BLaER1 (cell line): ENCODE measurements at regions not wholly inside any gene's neighbourhood (a gene's known extent, or its start where the extent isn't known, plus 50 kb on each side); places are given as distances from the start of the nearest gene placed in this dataset.
A peak's percentile ranks its signal among the peaks of the same experiment; 100 is the strongest.

Experiments
- H3K27ac ChIP-seq: shearing (Covaris generic); formaldehyde crosslinking; 2 replicates; pipeline ENCODE4 v1.8.1; 2022
- H3K27me3 ChIP-seq: shearing (Covaris generic); formaldehyde crosslinking; 2 replicates; pipeline ENCODE4 v1.8.1; 2022
- H3K36me3 ChIP-seq: shearing (Covaris generic); formaldehyde crosslinking; 2 replicates; pipeline ENCODE4 v1.8.1; 2022
- H3K4me1 ChIP-seq: shearing (Covaris generic); formaldehyde crosslinking; 2 replicates; pipeline ENCODE4 v1.8.1; 2022
- H3K4me2 ChIP-seq: shearing (Covaris generic); formaldehyde crosslinking; 2 replicates; pipeline ENCODE4 v1.8.1; 2022
- H3K4me3 ChIP-seq: shearing (Covaris generic); formaldehyde crosslinking; 2 replicates; pipeline ENCODE4 v1.8.1; 2022
- H3K9ac ChIP-seq: shearing (Covaris generic); formaldehyde crosslinking; 2 replicates; pipeline ENCODE4 v1.8.1; 2022
- H3K9me3 ChIP-seq: shearing (Covaris generic); formaldehyde crosslinking; 2 replicates; pipeline ENCODE4 v1.8.1; 2022
- H4K20me1 ChIP-seq: shearing (Covaris generic); formaldehyde crosslinking; 2 replicates; pipeline ENCODE4 v1.8.1; 2022
- Cebpa-rat ChIP-seq: shearing (Covaris generic); IDR thresholded peaks from 2 replicates; pipeline ENCODE4 v1.8.1; 2022

- Histone ChIP-seq H3K4me1 (peaks cover 5% of the 10 kb centered on the region), H3K4me3 (no peak overlapping the region), H3K27me3 (no peaks in the 10 kb centered on the region), H3K4me2 (no peak overlapping the region), H3K9ac (no peak overlapping the region), H3K27ac (no peak overlapping the region), H3K36me3 (no peaks in the 10 kb centered on the region), H3K9me3 (no peaks in the 10 kb centered on the region), H4K20me1 (no peaks in the 10 kb centered on the region)
- no peak for TF ChIP-seq Cebpa-rat
Observed at GRCh38 chr11:123378096-123378495, 52.0 kb upstream of the GRAMD1B start.

GRCh38 chr11:123377355-123377754 is 52.7 kb upstream of the GRAMD1B start:
- Histone ChIP-seq H3K4me2 (no peak overlapping the region), H3K9me3 (no peaks in the 10 kb centered on the region), H3K27me3 (no peaks in the 10 kb centered on the region), H3K9ac (no peak overlapping the region), H3K4me3 (no peak overlapping the region), H3K36me3 (no peaks in the 10 kb centered on the region), H3K27ac (no peak overlapping the region), H4K20me1 (no peaks in the 10 kb centered on the region), H3K4me1 (peaks cover 5% of the 10 kb centered on the region)
- TF ChIP-seq Cebpa-rat, result no peak

- Histone ChIP-seq H3K4me3 (no peak overlapping the region), H3K9me3 (no peaks in the 10 kb centered on the region), H3K4me2 (no peak overlapping the region), H3K36me3 (no peaks in the 10 kb centered on the region), H4K20me1 (no peaks in the 10 kb centered on the region), H3K9ac (no peak overlapping the region), H3K4me1 (peaks cover 5% of the 10 kb centered on the region), H3K27me3 (no peaks in the 10 kb centered on the region), H3K27ac (no peak overlapping the region)
- TF ChIP-seq Cebpa-rat, result no peak
Observed at GRCh38 chr11:123375832-123376231, 54.2 kb upstream of the GRAMD1B start.

GRCh38 chr11:123374622-123374968 is 55.5 kb upstream of the GRAMD1B start:
- no peak overlapping the region for H3K4me3 ChIP-seq
- no peaks in the 10 kb centered on the region for H4K20me1 ChIP-seq
- TF ChIP-seq Cebpa-rat, result no peak
- no peaks in the 10 kb centered on the region for H3K27me3 ChIP-seq
- H3K27ac ChIP-seq, result no peak overlapping the region
- H3K9ac ChIP-seq, result no peak overlapping the region
- H3K4me1 ChIP-seq, result peaks cover 5% of the 10 kb centered on the region
- H3K4me2 ChIP-seq, result no peak overlapping the region
- H3K36me3 ChIP-seq, result no peaks in the 10 kb centered on the region
- no peaks in the 10 kb centered on the region for H3K9me3 ChIP-seq

GRCh38 chr11:123373754-123374621 is 56.1 kb upstream of the GRAMD1B start:
- no peaks in the 10 kb centered on the region for H3K9me3 ChIP-seq
- no peaks in the 10 kb centered on the region for H4K20me1 ChIP-seq
- H3K27ac ChIP-seq, result no peak overlapping the region
- H3K4me2 ChIP-seq, result no peak overlapping the region
- peaks cover 5% of the 10 kb centered on the region for H3K4me1 ChIP-seq
- no peaks in the 10 kb centered on the region for H3K27me3 ChIP-seq
- TF ChIP-seq Cebpa-rat, result no peak
- no peak overlapping the region for H3K4me3 ChIP-seq
- no peak overlapping the region for H3K9ac ChIP-seq
- no peaks in the 10 kb centered on the region for H3K36me3 ChIP-seq

- no peak overlapping the region for H3K4me2 ChIP-seq
- H3K36me3 ChIP-seq, result no peaks in the 10 kb centered on the region
- peaks cover 5% of the 10 kb centered on the region for H3K4me1 ChIP-seq
- H3K9ac ChIP-seq, result no peak overlapping the region
- TF ChIP-seq Cebpa-rat, result no peak
- no peaks in the 10 kb centered on the region for H3K27me3 ChIP-seq
- no peak overlapping the region for H3K4me3 ChIP-seq
- H3K9me3 ChIP-seq, result no peaks in the 10 kb centered on the region
- H4K20me1 ChIP-seq, result no peaks in the 10 kb centered on the region
- no peak overlapping the region for H3K27ac ChIP-seq
Observed at GRCh38 chr11:123371506-123372297, 58.4 kb upstream of the GRAMD1B start.

- Histone ChIP-seq H3K4me3 (no peak overlapping the region), H3K9ac (no peak overlapping the region), H3K36me3 (no peaks in the 10 kb centered on the region), H3K27ac (no peak overlapping the region), H4K20me1 (no peaks in the 10 kb centered on the region), H3K9me3 (no peaks in the 10 kb centered on the region), H3K4me2 (no peak overlapping the region), H3K27me3 (no peaks in the 10 kb centered on the region), H3K4me1 (peaks cover 35% of the 10 kb centered on the region)
- TF ChIP-seq Cebpa-rat, result no peak
Observed at GRCh38 chr11:123366924-123367323, 63.1 kb upstream of the GRAMD1B start.

GRCh38 chr11:123365955-123366354 is 64.1 kb upstream of the GRAMD1B start:
- Histone ChIP-seq H3K27ac (no peak overlapping the region), H3K36me3 (no peaks in the 10 kb centered on the region), H3K4me1 (peaks cover 45% of the 10 kb centered on the region), H4K20me1 (no peaks in the 10 kb centered on the region), H3K4me3 (no peak overlapping the region), H3K4me2 (no peak overlapping the region), H3K9ac (no peak overlapping the region), H3K27me3 (0 out of 2 replicates have a peak, but pooled peaks cover 5% of the 10 kb centered on the region), H3K9me3 (no peaks in the 10 kb centered on the region)
- TF ChIP-seq Cebpa-rat, result no peak

GRCh38 chr11:123364080-123364479 is 66.0 kb upstream of the GRAMD1B start:
- Histone ChIP-seq H3K9ac (no peak overlapping the region), H3K9me3 (no peaks in the 10 kb centered on the region), H3K27me3 (peaks cover 17% of the 10 kb centered on the region), H4K20me1 (no peaks in the 10 kb centered on the region), H3K36me3 (no peaks in the 10 kb centered on the region), H3K4me2 (peak overlapping the region; percentile 79), H3K27ac (0 out of 2 replicates have a peak overlapping the region, but pooled peaks have one; percentile 22), H3K4me3 (no peak overlapping the region), H3K4me1 (peaks cover 45% of the 10 kb centered on the region)
- TF ChIP-seq Cebpa-rat, result no peak

- TF ChIP-seq Cebpa-rat, result no peak
- peaks cover 50% of the 10 kb centered on the region for H3K4me1 ChIP-seq
- H3K9me3 ChIP-seq, result no peaks in the 10 kb centered on the region
- peak overlapping the region; percentile 79 for H3K4me2 ChIP-seq
- H3K4me3 ChIP-seq, result peak overlapping the region; percentile 28; the same call in 1 of the 2 replicates
- no peaks in the 10 kb centered on the region for H4K20me1 ChIP-seq
- H3K9ac ChIP-seq, result no peak overlapping the region
- H3K27ac ChIP-seq, result peak overlapping the region; percentile 22; the same call in 1 of the 2 replicates
- peaks cover 23% of the 10 kb centered on the region for H3K27me3 ChIP-seq
- no peaks in the 10 kb centered on the region for H3K36me3 ChIP-seq
Observed at GRCh38 chr11:123363556-123363955, 66.5 kb upstream of the GRAMD1B start.
